ENCODE measurements at regions not wholly inside any gene's neighbourhood (a gene's known extent, or its start where the extent isn't known, plus 50 kb on each side); places are given as distances from the start of the nearest gene placed in this dataset.

DNA sequence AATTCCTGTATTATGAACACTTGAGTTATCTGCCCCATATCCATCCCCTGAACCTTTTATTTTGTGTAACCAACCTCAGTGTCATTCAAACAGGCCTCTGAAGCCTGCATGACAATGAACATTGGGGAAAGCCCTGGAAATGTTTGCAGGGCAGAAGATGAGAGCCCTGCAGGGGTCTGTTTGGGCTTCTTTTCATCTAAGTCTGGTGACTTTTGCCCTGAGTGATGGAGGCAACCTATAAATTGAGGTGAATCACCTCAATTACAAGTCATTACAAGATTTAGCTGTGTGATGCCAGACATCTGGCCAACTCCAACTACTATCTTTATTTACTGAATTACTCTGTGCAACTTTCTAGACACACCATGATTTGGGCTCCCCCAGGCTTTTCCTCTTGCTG lies 189.2 kb downstream of the MAF start:
- no peak overlapping the region for H3K18ac ChIP-seq (ENCODE audit: extremely low read depth, low read length)
- FAIRE-seq = no peak
- no peak for TF ChIP-seq GABPA (IDR thresholded peaks at IDR 0.05; ENCODE audit: borderline replicate concordance, insufficient read depth, low read length)
- TF ChIP-seq, protein P1, sequence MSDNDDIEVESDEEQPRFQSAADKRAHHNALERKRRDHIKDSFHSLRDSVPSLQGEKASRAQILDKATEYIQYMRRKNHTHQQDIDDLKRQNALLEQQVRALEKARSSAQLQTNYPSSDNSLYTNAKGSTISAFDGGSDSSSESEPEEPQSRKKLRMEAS (IDR thresholded peaks at IDR 0.05) = no peak
- TF ChIP-seq, protein P2, sequence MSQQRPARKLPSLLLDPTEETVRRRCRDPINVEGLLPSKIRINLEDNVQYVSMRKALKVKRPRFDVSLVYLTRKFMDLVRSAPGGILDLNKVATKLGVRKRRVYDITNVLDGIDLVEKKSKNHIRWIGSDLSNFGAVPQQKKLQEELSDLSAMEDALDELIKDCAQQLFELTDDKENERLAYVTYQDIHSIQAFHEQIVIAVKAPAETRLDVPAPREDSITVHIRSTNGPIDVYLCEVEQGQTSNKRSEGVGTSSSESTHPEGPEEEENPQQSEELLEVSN (IDR thresholded peaks at IDR 0.05) = no peak
- no peak for TF ChIP-seq BRCA1 (IDR thresholded peaks at IDR 0.05; ENCODE audit: low read depth, low read length)
- TF ChIP-seq POU5F1 (IDR thresholded peaks at IDR 0.05; ENCODE audit: low read depth, low read length) = peak; percentile 72; the same call in 1 of the 2 replicates

More for the DNA sequence above, 189.2 kb downstream of the MAF start:
- Histone ChIP-seq H2BK5ac (ENCODE audit: low read depth, low read length) (no peak overlapping the region), H2BK15ac (ENCODE audit: low read length) (no peak overlapping the region), H3K27ac (ENCODE audit: low read depth, low read length) (no peak overlapping the region), H3K4me1 (replicated peaks in 1 of 4; ENCODE audit: control insufficient read depth in 3 of 4, insufficient read depth in 4 of 4, low read length in 3 of 4) (peaks cover 0 to 22% (median 9%) of the 10 kb centered on the region in 4 experiments; a peak in 4 of 7 replicates), H3K56ac (replicated peaks; ENCODE audit: insufficient read length, low read depth, low read length) (no peak overlapping the region), H3K14ac (ENCODE audit: insufficient read length) (no peak overlapping the region), H3K9ac (replicated peaks in 1 of 4; ENCODE audit: extremely low read depth in 1 of 4, low read depth in 3 of 4, low read length in 3 of 4) (no peak overlapping the region), H3K79me2 (ENCODE audit: control insufficient read depth in 1 of 2, insufficient read depth in 2 of 2, low read length in 2 of 2) (no peaks in the 10 kb centered on the region), H3K23ac (ENCODE audit: insufficient read length) (no peak overlapping the region), H4K8ac (ENCODE audit: extremely low read depth, insufficient read depth, low read length) (no peak overlapping the region), H3K4me2 (ENCODE audit: insufficient read depth in 1 of 2, low read depth in 2 of 2, low read length in 2 of 2) (no peak overlapping the region), H4K5ac (ENCODE audit: insufficient read length, low read depth, low read length) (no peak overlapping the region), H2BK20ac (ENCODE audit: low read length) (no peak overlapping the region), H2BK120ac (replicated peaks; ENCODE audit: low read depth, low read length) (no peak overlapping the region), H3K27me3 (replicated peaks in 1 of 4; ENCODE audit: control insufficient read depth in 3 of 4, extremely low read depth in 1 of 4, insufficient read depth in 3 of 4, low read length in 3 of 4) (no peaks in the 10 kb centered on the region; a peak in 2 of 7 replicates), H3K9me3 (ENCODE audit: insufficient read depth in 2 of 2, low read depth in 1 of 2, low read length in 1 of 2) (no peaks in the 10 kb centered on the region), H2AK5ac (ENCODE audit: low read depth, low read length) (no peak overlapping the region), H3K79me1 (ENCODE audit: low read depth, low read length) (no peaks in the 10 kb centered on the region), H3K23me2 (ENCODE audit: low read depth, low read length) (no peaks in the 10 kb centered on the region), H3K36me3 (ENCODE audit: control insufficient read depth in 2 of 4, insufficient read depth in 4 of 4, low read length in 3 of 4) (no peaks in the 10 kb centered on the region), H4K20me1 (replicated peaks in 1 of 2; ENCODE audit: control insufficient read depth in 1 of 2, insufficient read depth in 2 of 2, low read length in 2 of 2) (no peaks in the 10 kb centered on the region), H3K4ac (replicated peaks; ENCODE audit: insufficient read length, low read depth, low read length) (no peak overlapping the region), H2AFZ (ENCODE audit: low read length) (no peak overlapping the region), H3K4me3 (ENCODE audit: extremely low read depth in 1 of 4, insufficient read depth in 2 of 4, low read depth in 3 of 4, low read length in 4 of 4) (no peak overlapping the region), H2BK12ac (ENCODE audit: low read depth, low read length) (no peak overlapping the region), H4K91ac (replicated peaks; ENCODE audit: insufficient read length, low read length) (no peak overlapping the region)
- no peak for DNase-seq (ENCODE audit: low read depth in 1 of 2, low spot score in 2 of 2)
- ChIA-PET POLR2A (ENCODE audit: partially characterized antibody) (no interaction called here), CTCF (ENCODE audit: partially characterized antibody) (interaction anchor here (0.6 to 1.3 kb wide), 3 partner anchors 7 to 487 kb away, joined by 3 to 4 read pairs (median 4); no protein-coding TSS in a partner anchor)

Measured in H1 (cell line).